ENCODE measurements at regions not wholly inside any gene's neighbourhood (a gene's known extent, or its start where the extent isn't known, plus 50 kb on each side); places are given as distances from the start of the nearest gene placed in this dataset.
"Not testable (repeated sequence)": the region's sequence is repeated elsewhere in the genome, so short reads cannot be mapped to it uniquely, and the experiment has no call there.

- no peak for DNase-seq
Measured at GRCh38 chr12:17214929-17215328, 609.0 kb upstream of the LMO3 start.

GRCh38 chr12:17206553-17206952 lies 600.6 kb upstream of the LMO3 start:
- DNase-seq, result no peak

DNA sequence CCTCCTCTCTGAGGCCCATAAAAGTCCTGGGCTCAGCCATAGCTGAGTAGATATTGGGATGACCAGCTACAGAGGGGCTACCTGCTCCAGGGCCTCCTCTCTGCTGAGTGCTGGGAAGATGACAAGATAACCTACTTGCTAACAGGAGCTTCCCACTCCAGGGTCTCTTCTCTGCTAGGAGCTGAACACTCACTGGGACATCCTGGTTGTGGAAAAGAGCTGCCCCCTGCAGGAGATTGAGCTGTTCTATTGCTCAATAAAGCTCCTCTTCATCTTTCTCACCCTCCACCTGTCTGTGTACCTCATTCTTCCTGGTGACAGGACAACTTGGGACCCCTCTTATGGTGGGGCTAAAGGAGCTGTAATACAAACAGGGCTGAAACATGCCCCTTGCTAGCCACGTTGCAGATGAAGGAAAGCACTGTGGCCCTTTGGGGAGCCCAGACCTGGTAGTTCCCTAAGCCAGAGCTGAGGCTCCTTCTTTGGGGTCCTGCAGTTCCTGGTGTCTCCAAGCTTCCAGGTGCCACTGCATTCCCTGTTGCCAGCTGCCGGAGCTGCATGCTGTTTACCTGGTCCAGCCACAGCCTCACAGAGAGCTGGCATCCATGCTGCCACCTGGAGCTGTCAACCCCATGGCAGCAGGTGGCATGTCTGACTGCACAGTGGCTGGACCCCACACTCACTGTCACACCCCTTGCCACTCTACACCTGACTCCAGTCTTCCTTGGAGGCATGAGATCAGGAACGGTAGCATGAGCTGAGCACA lies 598.5 kb upstream of the LMO3 start:
- DNase-seq, result no peak

GRCh38 chr12:17203497-17203896 lies 597.5 kb upstream of the LMO3 start:
- DNase-seq, result no peak

DNA sequence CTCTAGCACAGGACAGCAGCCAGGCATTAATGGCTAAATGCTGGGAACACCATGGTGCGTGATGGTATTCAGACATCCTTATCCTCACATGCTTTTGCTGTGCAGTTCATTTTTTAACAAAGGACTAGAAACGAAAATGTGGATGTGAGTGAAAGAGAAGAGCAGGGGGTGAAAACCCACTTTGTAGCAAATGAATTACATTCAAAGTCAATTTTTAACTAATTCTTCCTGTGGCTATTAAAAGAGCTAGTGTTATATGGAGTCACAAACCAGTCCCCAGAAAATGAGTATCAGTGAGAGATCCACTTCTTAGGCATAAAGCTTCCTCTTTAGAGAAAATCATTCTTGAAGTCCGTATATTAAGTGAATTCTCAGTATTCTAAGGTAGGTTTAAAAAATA lies 592.0 kb upstream of the LMO3 start:
- DNase-seq, result no peak

- DNase-seq, result no peak
Measured at GRCh38 chr12:17192721-17193120, 586.8 kb upstream of the LMO3 start.

GRCh38 chr12:17169726-17170471 lies 563.9 kb upstream of the LMO3 start:
- no peak for DNase-seq

DNA sequence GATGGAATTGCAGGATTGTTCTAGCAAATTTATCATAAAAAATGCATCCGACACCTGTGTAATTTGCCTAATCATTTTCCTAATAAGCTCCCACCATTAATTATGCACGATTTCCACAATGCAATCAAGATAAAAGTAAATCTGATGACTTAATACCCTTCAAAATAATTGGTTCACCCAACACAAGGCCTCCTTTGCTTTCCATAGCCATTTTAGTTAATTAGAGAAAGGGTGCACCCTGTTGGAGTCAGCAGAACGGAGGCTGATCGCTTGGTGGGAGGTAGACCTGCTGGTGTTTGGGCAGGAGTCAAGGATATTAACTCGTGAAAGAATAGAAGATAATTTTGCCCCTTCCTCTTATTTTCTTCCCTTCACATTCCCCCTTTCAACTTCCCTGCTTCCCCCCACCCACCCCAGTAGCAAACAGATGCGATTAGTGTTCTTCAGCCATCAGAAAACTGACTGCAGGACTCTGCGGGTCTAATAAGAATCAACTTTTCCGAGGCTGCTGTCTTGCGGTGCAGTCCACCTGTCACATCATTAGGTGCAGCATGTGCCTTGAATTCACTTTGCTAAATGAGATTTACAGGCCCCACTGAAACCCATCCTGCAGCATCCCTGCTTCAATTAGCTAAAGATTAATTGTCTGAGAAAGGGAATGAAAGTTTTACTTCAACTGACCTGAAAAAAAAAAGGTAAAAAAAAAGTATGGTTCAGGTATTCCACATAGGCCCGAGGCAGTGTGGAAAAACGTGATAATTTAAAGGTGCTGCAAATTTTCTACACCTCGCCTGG lies 553.7 kb upstream of the LMO3 start:
- peak; percentile 48 for DNase-seq

- DNase-seq, result no peak
Measured at GRCh38 chr12:17158201-17158600, 552.2 kb upstream of the LMO3 start.

GRCh38 chr12:17151917-17152316 lies 546.0 kb upstream of the LMO3 start:
- no peak for DNase-seq

GRCh38 chr12:17148706-17149105 lies 542.7 kb upstream of the LMO3 start:
- peak; percentile 15 for DNase-seq

GRCh38 chr12:17142856-17143255 lies 536.9 kb upstream of the LMO3 start:
- no peak for DNase-seq

- no peak for DNase-seq
Measured at GRCh38 chr12:17139931-17140330, 534.0 kb upstream of the LMO3 start.

- DNase-seq, result no peak
Measured at GRCh38 chr12:17137396-17137795, 531.4 kb upstream of the LMO3 start.

DNA sequence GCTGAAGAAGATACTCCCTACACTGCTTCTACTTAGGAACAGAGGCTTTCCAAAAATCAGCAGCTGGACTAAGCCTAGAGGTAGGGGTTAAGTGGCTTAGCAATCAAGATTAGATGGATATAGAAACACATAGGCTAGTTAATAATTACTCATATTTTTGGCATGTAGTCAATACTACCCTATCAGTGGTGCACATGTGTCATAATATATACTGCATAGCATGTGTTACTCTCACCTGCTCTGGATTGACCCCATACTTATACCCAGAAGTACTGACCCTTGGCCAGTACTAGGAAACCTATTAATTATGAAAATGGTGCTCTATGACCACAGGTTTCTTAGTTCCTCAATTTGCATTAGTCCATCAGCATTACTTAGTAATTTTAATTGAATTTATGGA lies 528.4 kb upstream of the LMO3 start:
- no peak for DNase-seq

GRCh38 chr12:17132336-17132735 lies 526.4 kb upstream of the LMO3 start:
- no peak for DNase-seq

DNA sequence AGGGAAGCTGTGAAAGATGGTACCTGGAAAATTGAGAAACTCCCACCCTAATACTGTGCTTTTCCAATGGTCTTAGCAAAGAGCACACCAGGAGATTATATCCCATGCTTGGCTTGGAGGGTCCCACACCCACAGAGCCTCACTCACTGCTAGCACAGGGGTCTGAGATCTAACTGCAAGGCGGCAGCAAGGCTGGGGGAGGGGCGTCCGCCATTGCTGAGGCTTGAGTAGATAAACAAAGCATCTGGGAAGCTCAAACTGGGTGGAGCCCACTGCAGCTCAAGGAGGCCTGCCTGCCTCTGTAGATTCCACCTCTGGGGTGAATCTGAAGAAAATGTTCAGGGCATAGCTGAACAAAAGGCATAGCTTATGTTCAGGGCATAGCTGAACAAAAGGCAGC lies 510.6 kb upstream of the LMO3 start:
- DNase-seq, result not testable (repeated sequence)

DNA sequence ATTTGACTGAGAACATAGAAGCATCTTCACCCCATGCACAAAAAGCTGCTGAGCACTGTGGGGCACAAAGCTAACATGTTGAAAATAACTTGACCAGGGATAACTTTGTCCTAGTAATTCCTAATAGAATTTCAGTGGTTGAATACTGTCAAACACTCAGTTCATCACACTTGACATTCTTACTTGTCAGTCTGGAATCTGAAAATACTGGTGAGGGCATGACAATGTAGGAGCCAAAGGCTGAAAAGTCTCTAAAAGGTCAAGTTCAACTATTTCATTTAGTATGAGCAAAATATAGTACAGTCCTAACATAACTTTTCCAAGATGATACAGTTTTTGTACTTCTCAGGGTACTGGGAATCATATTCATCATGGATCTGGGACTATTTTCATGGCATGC lies 504.4 kb upstream of the LMO3 start:
- no peak for DNase-seq

DNA sequence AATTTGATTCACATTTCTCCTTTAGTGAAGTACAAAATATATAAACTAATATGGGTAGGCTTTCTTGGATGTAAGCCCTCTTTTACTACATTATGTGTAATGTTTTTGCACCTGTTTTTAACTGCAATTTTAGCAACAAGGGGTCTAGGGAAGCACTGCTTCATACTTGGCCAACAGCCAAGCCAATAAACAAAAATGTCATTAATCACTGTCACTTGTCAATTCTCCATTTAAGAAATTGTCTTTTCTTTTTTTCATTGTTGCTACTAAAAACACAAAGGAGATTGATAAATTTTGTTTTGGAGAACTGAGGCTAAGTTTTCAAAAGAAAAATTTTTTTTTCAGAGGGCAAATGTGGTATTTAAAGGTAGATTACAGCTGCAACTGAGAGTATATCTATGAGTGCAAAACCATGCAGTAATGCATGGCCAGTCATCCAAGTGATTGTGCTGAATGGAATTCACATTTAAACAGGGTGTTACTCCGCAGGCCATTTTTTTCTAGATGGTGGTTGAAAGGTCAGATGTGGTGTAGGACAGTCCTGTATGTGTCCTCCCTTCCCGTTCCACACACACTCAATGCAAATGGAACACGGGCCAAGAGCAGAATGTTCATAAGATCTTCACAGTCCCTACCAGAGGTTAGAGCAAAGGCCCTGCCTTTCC lies 503.0 kb upstream of the LMO3 start:
- peak; percentile 94 for DNase-seq

DNA sequence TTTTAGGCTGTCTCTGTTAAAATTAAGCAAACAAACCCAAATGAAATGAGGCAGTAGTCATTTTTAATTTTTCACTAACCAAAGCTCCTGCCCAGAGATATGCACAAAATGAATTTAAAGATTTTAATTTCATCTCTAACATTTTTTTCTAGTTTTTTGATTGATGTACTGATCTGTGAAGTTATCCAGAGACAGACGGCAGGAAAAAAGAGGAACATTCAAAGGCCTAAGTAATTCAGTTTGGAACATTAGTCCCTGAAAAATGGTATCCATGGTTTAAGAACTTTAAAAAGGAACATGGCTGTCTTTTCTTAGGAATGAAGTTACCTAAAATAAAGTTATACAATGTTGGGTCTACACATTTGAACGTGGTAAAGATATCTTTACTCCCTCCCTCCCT lies 498.8 kb upstream of the LMO3 start:
- no peak for DNase-seq

- no peak for DNase-seq
Measured at GRCh38 chr12:17097674-17098073, 491.7 kb upstream of the LMO3 start.

DNA sequence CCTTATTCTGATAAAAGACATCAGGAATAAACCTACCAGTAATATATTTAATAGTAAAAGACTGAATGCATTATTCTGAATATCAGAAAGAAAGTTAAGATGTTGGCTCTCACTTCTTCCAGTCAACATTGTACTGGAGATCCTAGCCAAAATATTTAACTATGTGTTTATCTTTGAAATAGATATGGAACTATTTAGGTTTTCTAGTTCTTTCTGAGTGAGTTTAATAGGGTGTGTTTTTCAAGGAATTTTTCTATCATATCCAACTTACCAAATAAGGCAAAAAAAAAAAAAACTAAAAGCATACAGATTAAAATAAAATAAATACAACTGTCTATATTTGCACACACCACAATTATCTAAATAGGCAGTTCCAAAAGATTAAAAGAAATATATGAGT lies 478.9 kb upstream of the LMO3 start:
- no peak for DNase-seq

GRCh38 chr12:17079251-17079909 lies 473.4 kb upstream of the LMO3 start:
- DNase-seq, result no peak
